Endothelial cell of umbilical vein (primary cell): ENCODE measurements at regions not wholly inside any gene's neighbourhood (a gene's known extent, or its start where the extent isn't known, plus 50 kb on each side); places are given as distances from the start of the nearest gene placed in this dataset.

ENCODE experiments used
- BruUV-seq: library from RNA; stranded (reverse); fragments of 400-500 nt; replicated peaks from 2 replicates; lab custom pipeline; 2021; lab: Mats Ljungman, UMichigan
- CTCF ChIA-PET: fragments of 300-600, 350-600 bp; sonication (Branson Sonifier 250); formaldehyde crosslinking; loops from one replicate; lab custom pipeline; 2021; ENCODE audit warnings: antibody characterized with exemption, inconsistent platforms; lab: Charles Lee
- POLR2A ChIA-PET: fragments of 300-600, 350-600 bp; sonication (Branson Sonifier 250); formaldehyde crosslinking; loops from one replicate; lab custom pipeline; 2021; ENCODE audit warnings: antibody characterized with exemption, inconsistent platforms; lab: Charles Lee
- DNase-seq: peaks from one replicate; pipeline ENCODE4 v3.0.0-alpha.2; 2011; ENCODE audit warnings: low read depth, low spot score
- FAIRE-seq: peaks from 2 replicates; lab custom pipeline; 2011; peaks lifted over from hg19 to GRCh38; lab: Jason Lieb, UNC
- H2AFZ ChIP-seq: 2 replicates; pipeline ENCODE4 v1.6.0; 2012; ENCODE audit warnings: low read depth, low read length, control low read depth, inconsistent platforms
- H3K27ac ChIP-seq: 2 replicates; pipeline ENCODE4 v1.5.1; 2011; ENCODE audit warnings: low read depth, mild to moderate bottlenecking, control low read depth, low read length, moderate library complexity; ENCODE audit not compliant: insufficient read depth
- H3K27me3 ChIP-seq, 2 experiments: 2 replicates each; pipeline versions ENCODE4 v1.6.0 to v1.6.1; 2011; ENCODE audit warnings: low read length in 2 of 2, mixed read lengths in 1 of 2; ENCODE audit not compliant: control insufficient read depth in 2 of 2, insufficient read depth in 2 of 2
- H3K36me3 ChIP-seq, 2 experiments: 2 replicates in 1 of 2; 3 replicates in 1 of 2; pipeline ENCODE4 v1.5.1; 2011; ENCODE audit warnings: low read length in 2 of 2, mild to moderate bottlenecking in 1 of 2, moderate library complexity in 1 of 2; ENCODE audit not compliant: control insufficient read depth in 2 of 2, insufficient read depth in 2 of 2; ENCODE audit errors: extremely low read depth in 1 of 2
- H3K4me1 ChIP-seq: 3 replicates; pipeline ENCODE4 v1.5.1; 2011; ENCODE audit warnings: mild to moderate bottlenecking, low read length; ENCODE audit not compliant: control insufficient read depth, insufficient read depth; ENCODE audit errors: extremely low read depth
- H3K4me2 ChIP-seq: 2 replicates; pipeline ENCODE4 v1.6.1; 2011; ENCODE audit warnings: low read length, control low read depth, mixed read lengths; ENCODE audit not compliant: insufficient read depth
- H3K4me3 ChIP-seq, 3 experiments: fragments of 200-600 bp in 1 of 3; sonication (generic), shearing (Covaris generic) in 1 of 3; replicated peaks in 1 of 3; 2 replicates each; pipeline ENCODE4 v1.5.1; 2011 to 2016; ENCODE audit warnings: control low read depth in 3 of 3, low read length in 3 of 3, mild to moderate bottlenecking in 2 of 3, inconsistent platforms in 1 of 3, low read depth in 1 of 3, moderate library complexity in 1 of 3; ENCODE audit not compliant: insufficient read depth in 1 of 3
- H3K79me2 ChIP-seq: 2 replicates; pipeline ENCODE4 v1.6.0; 2012; ENCODE audit warnings: low read length, inconsistent platforms; ENCODE audit not compliant: control insufficient read depth, insufficient read depth
- H3K9ac ChIP-seq: replicated peaks from 2 replicates; pipeline ENCODE3; 2011; ENCODE audit warnings: low read length, control low read depth; ENCODE audit not compliant: insufficient read depth; ENCODE audit errors: extremely low read depth
- H3K9me1 ChIP-seq: replicated peaks from 3 replicates; pipeline ENCODE4 v1.6.0; 2011; ENCODE audit warnings: mild to moderate bottlenecking, low read length; ENCODE audit not compliant: control insufficient read depth, insufficient read depth; ENCODE audit errors: extremely low read depth
- H3K9me3 ChIP-seq: replicated peaks from 2 replicates; pipeline ENCODE4 v1.5.1; 2012; ENCODE audit warnings: low read length, inconsistent platforms; ENCODE audit not compliant: control insufficient read depth, insufficient read depth
- H4K20me1 ChIP-seq: replicated peaks from 2 replicates; pipeline ENCODE3; 2011; ENCODE audit warnings: mild to moderate bottlenecking, low read length; ENCODE audit not compliant: control insufficient read depth, insufficient read depth; ENCODE audit errors: extremely low read depth
- EZH2 ChIP-seq: IDR thresholded peaks from 2 replicates; pipeline ENCODE4 v1.6.1; 2012; ENCODE audit warnings: borderline replicate concordance, low read depth, mild to moderate bottlenecking, moderate library complexity, low read length, inconsistent platforms; ENCODE audit not compliant: severe bottlenecking
- FOS ChIP-seq: IDR thresholded peaks from 2 replicates; pipeline ENCODE4 v1.6.1; 2011; ENCODE audit warnings: mild to moderate bottlenecking, low read length, moderate library complexity, borderline replicate concordance; ENCODE audit not compliant: insufficient read depth
- GATA2 ChIP-seq: IDR thresholded peaks from 2 replicates; pipeline ENCODE4 v1.7.0; 2011; ENCODE audit warnings: low read depth, mild to moderate bottlenecking, moderate library complexity, mixed read lengths, low read length; ENCODE audit not compliant: insufficient read length, insufficient read depth
- JUN ChIP-seq: IDR thresholded peaks from 2 replicates; pipeline ENCODE4 v1.6.1; 2011; ENCODE audit warnings: borderline replicate concordance, low read depth; ENCODE audit not compliant: insufficient read length, insufficient read depth
- MAX ChIP-seq: IDR thresholded peaks from 2 replicates; pipeline ENCODE4 v1.6.1; 2011; ENCODE audit not compliant: insufficient read depth, insufficient read length
- MYC ChIP-seq: IDR thresholded peaks from one replicate; pipeline ENCODE4 v1.6.1; 2011; ENCODE audit warnings: mild to moderate bottlenecking, low read depth, low read length
- POLR2A ChIP-seq: IDR thresholded peaks from 2 replicates; pipeline ENCODE4 v1.6.1; 2012; ENCODE audit warnings: low read depth, mild to moderate bottlenecking, control low read depth, low read length
- POLR2AphosphoS5 ChIP-seq: IDR thresholded peaks from 2 replicates; pipeline ENCODE4 v1.6.1; 2012; ENCODE audit warnings: low read depth, mild to moderate bottlenecking, control low read depth, low read length, moderate library complexity; ENCODE audit not compliant: insufficient read depth
- dilution Hi-C: fragments of 300-500 bp; cut with MboI; formaldehyde crosslinking; loops from one replicate; pipeline ENCODE4 v1.15.0; 2019; ENCODE audit warnings: low sequenced_read_pairs; ENCODE audit not compliant: extremely low pct_ligation_motif_present
- intact Hi-C: fragments of 100-400 bp; cut with micrococcal nuclease; formaldehyde crosslinking; loops from one replicate; pipeline ENCODE4 v1.10.0; 2022
- TF ChIP-seq, protein P1 (sequence below), 2 donors: IDR thresholded peaks; 1 replicate in 1 of 2; 2 replicates in 1 of 2; pipeline ENCODE4 v1.5.1; 2011; ENCODE audit warnings: low read length in 2 of 2, mild to moderate bottlenecking in 2 of 2, moderate library complexity in 2 of 2, control low read depth in 1 of 2, inconsistent platforms in 1 of 2, low read depth in 1 of 2; ENCODE audit not compliant: insufficient read depth in 1 of 2; ENCODE audit errors: extremely low read depth in 1 of 2

- TF ChIP-seq FOS (no peak), JUN (no peak), POLR2A (no peak), GATA2 (no peak), EZH2 (no peak), POLR2AphosphoS5 (no peak), MYC (no peak), MAX (no peak)
- TF ChIP-seq, protein P1, sequence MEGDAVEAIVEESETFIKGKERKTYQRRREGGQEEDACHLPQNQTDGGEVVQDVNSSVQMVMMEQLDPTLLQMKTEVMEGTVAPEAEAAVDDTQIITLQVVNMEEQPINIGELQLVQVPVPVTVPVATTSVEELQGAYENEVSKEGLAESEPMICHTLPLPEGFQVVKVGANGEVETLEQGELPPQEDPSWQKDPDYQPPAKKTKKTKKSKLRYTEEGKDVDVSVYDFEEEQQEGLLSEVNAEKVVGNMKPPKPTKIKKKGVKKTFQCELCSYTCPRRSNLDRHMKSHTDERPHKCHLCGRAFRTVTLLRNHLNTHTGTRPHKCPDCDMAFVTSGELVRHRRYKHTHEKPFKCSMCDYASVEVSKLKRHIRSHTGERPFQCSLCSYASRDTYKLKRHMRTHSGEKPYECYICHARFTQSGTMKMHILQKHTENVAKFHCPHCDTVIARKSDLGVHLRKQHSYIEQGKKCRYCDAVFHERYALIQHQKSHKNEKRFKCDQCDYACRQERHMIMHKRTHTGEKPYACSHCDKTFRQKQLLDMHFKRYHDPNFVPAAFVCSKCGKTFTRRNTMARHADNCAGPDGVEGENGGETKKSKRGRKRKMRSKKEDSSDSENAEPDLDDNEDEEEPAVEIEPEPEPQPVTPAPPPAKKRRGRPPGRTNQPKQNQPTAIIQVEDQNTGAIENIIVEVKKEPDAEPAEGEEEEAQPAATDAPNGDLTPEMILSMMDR (IDR thresholded peaks at IDR 0.05; ENCODE audit: extremely low read depth in 1 of 2, insufficient read depth in 1 of 2, low read depth in 1 of 2, low read length in 2 of 2): no peak
- Histone ChIP-seq H3K4me3 (no peak overlapping the region), H3K4me1 (no peaks in the 10 kb centered on the region), H3K27ac (no peak overlapping the region), H3K27me3 (no peaks in the 10 kb centered on the region), H3K9me1 (no peaks in the 10 kb centered on the region), H2AFZ (no peak overlapping the region), H3K36me3 (no peaks in the 10 kb centered on the region), H3K4me2 (no peak overlapping the region), H3K9ac (no peak overlapping the region), H3K79me2 (no peaks in the 10 kb centered on the region), H3K9me3 (no peaks in the 10 kb centered on the region), H4K20me1 (no peaks in the 10 kb centered on the region)
- POLR2A ChIA-PET: no interaction called here
- no TSS peak for BruUV-seq
- CTCF ChIA-PET: interaction anchor here (3.2 kb wide), 1 partner anchor 208 kb away, joined by 16 read pairs; no protein-coding TSS in a partner anchor
- DNase-seq (no peak), FAIRE-seq (no peak)
- dilution Hi-C loops (no loop called here), intact Hi-C loops (no loop called here)
Measured at GRCh38 chr2:240230291-240230931, 90.0 kb upstream of the OTOS start.
